ENCODE measurements at regions not wholly inside any gene's neighbourhood (a gene's known extent, or its start where the extent isn't known, plus 50 kb on each side); places are given as distances from the start of the nearest gene placed in this dataset.

- no peak for TF ChIP-seq CTCF (IDR thresholded peaks at IDR 0.05)
- TF ChIP-seq ZFX (IDR thresholded peaks at IDR 0.05; ENCODE audit: borderline replicate concordance) = no peak
- H3K27ac ChIP-seq = no peak overlapping the region
These were observed 72.6 kb upstream of the ARHGAP24 start for GRCh38 chr4:85402371-85402770.

GRCh38 chr4:85406185-85406584 is 68.8 kb upstream of the ARHGAP24 start:
- no peak overlapping the region for H3K27ac ChIP-seq
- no peak for TF ChIP-seq ZFX (IDR thresholded peaks at IDR 0.05; ENCODE audit: borderline replicate concordance)
- TF ChIP-seq CTCF (IDR thresholded peaks at IDR 0.05) = no peak

- no peak overlapping the region for H3K27ac ChIP-seq
- TF ChIP-seq CTCF (IDR thresholded peaks at IDR 0.05) (no peak), ZFX (IDR thresholded peaks at IDR 0.05; ENCODE audit: borderline replicate concordance) (no peak)
These were observed 67.4 kb upstream of the ARHGAP24 start for GRCh38 chr4:85407546-85407945.

- no peak overlapping the region for H3K27ac ChIP-seq
- TF ChIP-seq CTCF (IDR thresholded peaks at IDR 0.05) (no peak), ZFX (IDR thresholded peaks at IDR 0.05; ENCODE audit: borderline replicate concordance) (no peak)
These were observed 66.6 kb upstream of the ARHGAP24 start for GRCh38 chr4:85408301-85408700.

GRCh38 chr4:85409251-85409650 is 65.7 kb upstream of the ARHGAP24 start:
- H3K27ac ChIP-seq = no peak overlapping the region
- TF ChIP-seq ZFX (IDR thresholded peaks at IDR 0.05; ENCODE audit: borderline replicate concordance) = no peak
- no peak for TF ChIP-seq CTCF (IDR thresholded peaks at IDR 0.05)

DNA sequence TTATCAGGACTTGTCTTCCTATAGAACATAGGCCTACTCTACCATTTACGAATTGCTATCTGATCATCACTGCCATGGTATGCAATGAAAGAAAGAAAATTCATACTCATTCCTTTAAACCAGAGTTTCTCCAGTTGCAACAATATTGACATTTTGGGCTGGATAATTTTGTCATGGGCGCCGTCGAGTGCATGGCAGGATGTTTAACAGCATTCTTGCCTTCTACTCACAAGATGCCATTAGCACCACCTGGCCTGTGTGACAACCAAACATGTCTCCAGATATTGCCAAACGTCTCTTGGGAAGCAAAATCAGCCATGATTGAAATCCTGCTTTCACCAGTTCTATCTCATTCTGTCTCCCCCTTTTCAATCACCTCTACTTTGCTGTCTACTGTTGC is 63.6 kb upstream of the ARHGAP24 start:
- H3K27ac ChIP-seq = no peak overlapping the region
- TF ChIP-seq CTCF (IDR thresholded peaks at IDR 0.05) = no peak
- TF ChIP-seq ZFX (IDR thresholded peaks at IDR 0.05; ENCODE audit: borderline replicate concordance) = no peak

DNA sequence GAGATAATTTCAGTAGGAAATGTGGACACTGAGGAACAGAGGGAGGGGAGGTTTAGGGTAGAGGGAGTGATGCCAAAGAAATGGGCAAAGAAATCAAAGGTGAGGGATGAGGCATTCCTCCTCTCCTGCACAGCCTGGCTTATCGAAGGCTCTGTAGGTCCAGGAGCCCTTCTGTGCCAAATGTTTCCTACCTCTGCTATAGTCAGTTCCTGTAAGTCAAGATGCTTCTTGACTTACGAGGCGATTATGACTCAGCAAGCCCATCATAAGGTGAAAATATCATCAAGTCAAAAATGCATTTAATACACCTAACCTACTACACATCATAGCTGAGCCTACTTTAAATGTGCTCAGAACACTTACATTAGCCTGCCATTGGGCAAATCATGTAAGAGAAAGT is 60.0 kb upstream of the ARHGAP24 start:
- TF ChIP-seq ZFX (IDR thresholded peaks at IDR 0.05; ENCODE audit: borderline replicate concordance) (no peak), CTCF (IDR thresholded peaks at IDR 0.05) (no peak)
- H3K27ac ChIP-seq = no peak overlapping the region

Measured in 22Rv1 (cell line).